ENCODE measurements at regions not wholly inside any gene's neighbourhood (a gene's known extent, or its start where the extent isn't known, plus 50 kb on each side); places are given as distances from the start of the nearest gene placed in this dataset.

GRCh38 chr6:92934625-92935024 is 484.7 kb downstream of the EPHA7 start:
- DNase-seq: no peak

GRCh38 chr6:92930171-92930570 is 489.2 kb downstream of the EPHA7 start:
- DNase-seq: no peak

- DNase-seq: no peak
These were observed 497.0 kb downstream of the EPHA7 start for GRCh38 chr6:92922216-92922806.

- no peak for DNase-seq
These were observed 503.9 kb downstream of the EPHA7 start for GRCh38 chr6:92915466-92915865.

- DNase-seq: no peak
These were observed 508.1 kb downstream of the EPHA7 start for GRCh38 chr6:92911301-92911700.

- no peak for DNase-seq
These were observed 508.7 kb downstream of the EPHA7 start for GRCh38 chr6:92910646-92911045.

GRCh38 chr6:92906385-92906784 is 513.0 kb downstream of the EPHA7 start:
- no peak for DNase-seq

- no peak for DNase-seq
These were observed 525.6 kb downstream of the EPHA7 start for GRCh38 chr6:92893741-92894140.

GRCh38 chr6:92892626-92893170 is 526.7 kb downstream of the EPHA7 start:
- no peak for DNase-seq

- DNase-seq: no peak
These were observed 531.0 kb downstream of the EPHA7 start for GRCh38 chr6:92888316-92888715.

- DNase-seq: no peak
These were observed 531.5 kb downstream of the EPHA7 start for GRCh38 chr6:92887871-92888270.

- DNase-seq: no peak
These were observed 539.8 kb downstream of the EPHA7 start for GRCh38 chr6:92879526-92879925.

GRCh38 chr6:92864966-92865555 is 554.3 kb downstream of the EPHA7 start:
- no peak for DNase-seq

- DNase-seq: no peak
These were observed 569.7 kb downstream of the EPHA7 start for GRCh38 chr6:92849636-92850035.

GRCh38 chr6:92848901-92849300 is 570.5 kb downstream of the EPHA7 start:
- DNase-seq: no peak

- no peak for DNase-seq
These were observed 570.9 kb downstream of the EPHA7 start for GRCh38 chr6:92848459-92848858.

GRCh38 chr6:92847988-92848387 is 571.4 kb downstream of the EPHA7 start:
- DNase-seq: no peak

- no peak for DNase-seq
These were observed 579.0 kb downstream of the EPHA7 start for GRCh38 chr6:92840246-92840930.

- DNase-seq: no peak
These were observed 590.6 kb downstream of the EPHA7 start for GRCh38 chr6:92828788-92829187.

GRCh38 chr6:92827104-92827503 is 592.3 kb downstream of the EPHA7 start:
- DNase-seq: no peak

- DNase-seq: no peak
These were observed 592.7 kb downstream of the EPHA7 start for GRCh38 chr6:92826633-92827032.

- no peak for DNase-seq
These were observed 597.1 kb downstream of the EPHA7 start for GRCh38 chr6:92822222-92822621.

- DNase-seq: no peak
These were observed 598.8 kb downstream of the EPHA7 start for GRCh38 chr6:92820601-92821000.

- no peak for DNase-seq
These were observed 608.4 kb downstream of the EPHA7 start for GRCh38 chr6:92810913-92811312.

Measured in activated effector memory CD4-positive, alpha-beta T cell treated with anti-CD3 and anti-CD28 coated beads, Interleukin-2, amount 50 U/mL, for 16 hours (primary cell).